GM12878 (cell line): ENCODE measurements at regions not wholly inside any gene's neighbourhood (a gene's known extent, or its start where the extent isn't known, plus 50 kb on each side); places are given as distances from the start of the nearest gene placed in this dataset.

Source experiments
- CTCF ChIP-seq, 3 experiments: IDR thresholded peaks in 2 of 3; conservative IDR thresholded peaks in 1 of 3; 2 replicates each; pipeline ENCODE4 v1.5.1; 2011; ENCODE audit warnings: low read depth in 3 of 3, low read length in 3 of 3, mild to moderate bottlenecking in 3 of 3, control low read depth in 2 of 3, moderate library complexity in 2 of 3, inconsistent platforms in 1 of 3, mixed read lengths in 1 of 3; ENCODE audit not compliant: control insufficient read depth in 2 of 3, insufficient read depth in 1 of 3; ENCODE audit errors: extremely low read depth in 1 of 3
- ESRRA ChIP-seq: IDR thresholded peaks from 2 replicates; pipeline ENCODE4 v1.6.1; 2012; ENCODE audit warnings: mild to moderate bottlenecking, low read length, improper control_type of control experiment
- FOS ChIP-seq: IDR thresholded peaks from 3 replicates; pipeline ENCODE4 v1.6.1; 2011; ENCODE audit warnings: borderline replicate concordance; ENCODE audit not compliant: insufficient read length; ENCODE audit errors: extremely low read depth
- GABPA ChIP-seq: IDR thresholded peaks from 2 replicates; pipeline ENCODE4 v1.6.1; 2014; ENCODE audit warnings: antibody characterized with exemption, low read depth, mild to moderate bottlenecking, inconsistent platforms
- POLR2A ChIP-seq: IDR thresholded peaks from 2 replicates; pipeline ENCODE4 v1.6.1; 2011; ENCODE audit warnings: low read depth, mild to moderate bottlenecking, low read length
- RCOR1 ChIP-seq: conservative IDR thresholded peaks from 2 replicates; pipeline ENCODE4 v1.6.1; 2012; ENCODE audit warnings: low read depth, low read length, improper control_type of control experiment
- RFX5 ChIP-seq: IDR thresholded peaks from 2 replicates; pipeline ENCODE4 v1.6.1; 2011; ENCODE audit warnings: low read depth, low read length, improper control_type of control experiment
- SMC3 ChIP-seq: IDR thresholded peaks from 2 replicates; pipeline ENCODE4 v1.6.1; 2011; ENCODE audit warnings: low read length, improper control_type of control experiment, borderline replicate concordance
- USF1 ChIP-seq: IDR thresholded peaks from 2 replicates; pipeline ENCODE4 v1.6.1; 2011; ENCODE audit warnings: borderline replicate concordance, low read depth, mild to moderate bottlenecking, moderate library complexity, mixed read lengths, low read length; ENCODE audit not compliant: insufficient read depth; ENCODE audit errors: extremely low read length

- TF ChIP-seq CTCF (IDR thresholded peaks at IDR 0.05 in 2 of 3, conservative IDR thresholded peaks at IDR 0.05 in 1 of 3; ENCODE audit: control insufficient read depth in 2 of 3, extremely low read depth in 1 of 3, insufficient read depth in 1 of 3, low read depth in 3 of 3, low read length in 3 of 3) (no peak), FOS (no peak), POLR2A (no peak), SMC3 (no peak), RFX5 (no peak), GABPA (no peak), ESRRA (no peak), USF1 (no peak), RCOR1 (no peak)
Observed at GRCh38 chr16:72480911-72481310, 309.0 kb upstream of the PMFBP1 start.
